ENCODE measurements at regions not wholly inside any gene's neighbourhood (a gene's known extent, or its start where the extent isn't known, plus 50 kb on each side); places are given as distances from the start of the nearest gene placed in this dataset.

- no peak for DNase-seq
- no peaks in the 10 kb centered on the region for H3K36me3 ChIP-seq
- no peak for TF ChIP-seq CTCF (IDR thresholded peaks at IDR 0.05)
- no peak for TF ChIP-seq EP300 (IDR thresholded peaks at IDR 0.05; ENCODE audit: low read depth)
- no peak for TF ChIP-seq POLR2AphosphoS5 (IDR thresholded peaks at IDR 0.05)
- TF ChIP-seq POLR2A (IDR thresholded peaks at IDR 0.05), result no peak
- in situ Hi-C loops (cut with MboI; ENCODE audit: low pct_ligation_motif_present in 1 of 4, low pct_unique_long_range_greater_than_20kb in 1 of 4, low sequenced_read_pairs in 3 of 4) (no loop called here), intact Hi-C loops (cut with DNase I; ENCODE audit: low total_unique reads) (no loop called here)
- 57 to 85% methylated on average over 3 to 9 of the region's 9 CpGs for WGBS, 2 donors (ENCODE audit: low coverage in 1 of 2)
- H3K4me1 ChIP-seq, result peaks cover 0 to 6% (median 0%) of the 10 kb centered on the region in 4 donors
- no peaks in the 10 kb centered on the region for H3K9me3 ChIP-seq
- H3K27ac ChIP-seq, result peak overlapping the region in 1 of 4 donors; percentile 26
- no peaks in the 10 kb centered on the region for H3K27me3 ChIP-seq
- no peak overlapping the region for H3K4me3 ChIP-seq
Observed at GRCh38 chr1:182279724-182280503, 111.7 kb downstream of the GLUL start.

GRCh38 chr1:182279302-182279701 lies 112.3 kb downstream of the GLUL start:
- Histone ChIP-seq H3K4me3 (no peak overlapping the region), H3K4me1 (peaks cover 0 to 6% (median 0%) of the 10 kb centered on the region in 4 donors), H3K27me3 (no peaks in the 10 kb centered on the region), H3K36me3 (no peaks in the 10 kb centered on the region), H3K9me3 (no peaks in the 10 kb centered on the region), H3K27ac (peak overlapping the region in 1 of 4 donors; percentile 26)
- intact Hi-C loops (cut with DNase I; ENCODE audit: low total_unique reads) (no loop called here), in situ Hi-C loops (cut with MboI; ENCODE audit: low pct_ligation_motif_present in 1 of 4, low pct_unique_long_range_greater_than_20kb in 1 of 4, low sequenced_read_pairs in 3 of 4) (no loop called here)
- DNase-seq, result no peak
- TF ChIP-seq POLR2A (IDR thresholded peaks at IDR 0.05), result no peak
- TF ChIP-seq POLR2AphosphoS5 (IDR thresholded peaks at IDR 0.05), result no peak
- TF ChIP-seq EP300 (IDR thresholded peaks at IDR 0.05; ENCODE audit: low read depth), result no peak
- no peak for TF ChIP-seq CTCF (IDR thresholded peaks at IDR 0.05)
- WGBS, 2 donors (ENCODE audit: low coverage in 1 of 2), result 67 to 72% methylated on average over 6 to 7 of the region's 7 CpGs

GRCh38 chr1:182278144-182279054 lies 113.2 kb downstream of the GLUL start:
- TF ChIP-seq POLR2AphosphoS5 (IDR thresholded peaks at IDR 0.05), result no peak
- TF ChIP-seq POLR2A (IDR thresholded peaks at IDR 0.05), result no peak
- TF ChIP-seq EP300 (IDR thresholded peaks at IDR 0.05; ENCODE audit: low read depth), result no peak
- TF ChIP-seq CTCF (IDR thresholded peaks at IDR 0.05), result no peak
- no peak for DNase-seq
- Histone ChIP-seq H3K4me3 (no peak overlapping the region), H3K4me1 (peaks cover 0 to 6% (median 0%) of the 10 kb centered on the region in 4 donors), H3K27ac (peak overlapping the region in 3 of 4 donors; percentile 17 to 26 (median 25)), H3K36me3 (no peaks in the 10 kb centered on the region), H3K27me3 (no peaks in the 10 kb centered on the region), H3K9me3 (no peaks in the 10 kb centered on the region)
- in situ Hi-C loops (cut with MboI; ENCODE audit: low pct_ligation_motif_present in 1 of 4, low pct_unique_long_range_greater_than_20kb in 1 of 4, low sequenced_read_pairs in 3 of 4) (no loop called here), intact Hi-C loops (cut with DNase I; ENCODE audit: low total_unique reads) (no loop called here)
- 70 to 79% methylated on average over 3 to 7 of the region's 7 CpGs for WGBS, 2 donors (ENCODE audit: low coverage in 1 of 2)

- H3K4me3 ChIP-seq, result no peak overlapping the region
- H3K36me3 ChIP-seq, result no peaks in the 10 kb centered on the region
- peaks cover 0 to 13% (median 0%) of the 10 kb centered on the region in 4 donors for H3K4me1 ChIP-seq
- no peak for DNase-seq
- intact Hi-C loops (cut with DNase I; ENCODE audit: low total_unique reads) (no loop called here), in situ Hi-C loops (cut with MboI; ENCODE audit: low pct_ligation_motif_present in 1 of 4, low pct_unique_long_range_greater_than_20kb in 1 of 4, low sequenced_read_pairs in 3 of 4) (no loop called here)
- no peaks in the 10 kb centered on the region for H3K9me3 ChIP-seq
- no peak overlapping the region for H3K27ac ChIP-seq
- WGBS, 2 donors (ENCODE audit: low coverage in 1 of 2), result 82 to 88% methylated on average over 4 of the region's 4 CpGs
- TF ChIP-seq POLR2A (IDR thresholded peaks at IDR 0.05), result no peak
- TF ChIP-seq EP300 (IDR thresholded peaks at IDR 0.05; ENCODE audit: low read depth), result no peak
- TF ChIP-seq POLR2AphosphoS5 (IDR thresholded peaks at IDR 0.05), result no peak
- no peaks in the 10 kb centered on the region for H3K27me3 ChIP-seq
Observed at GRCh38 chr1:182275271-182275670, 116.3 kb downstream of the GLUL start.
